IPS-20b (cell line): ENCODE measurements at regions not wholly inside any gene's neighbourhood (a gene's known extent, or its start where the extent isn't known, plus 50 kb on each side); places are given as distances from the start of the nearest gene placed in this dataset.

Experiments
- H3K27ac ChIP-seq: one replicate; pipeline ENCODE4 v1.5.1; 2013; ENCODE audit warnings: low read length
- H3K27me3 ChIP-seq: 2 replicates; pipeline ENCODE4 v1.6.1; 2013; ENCODE audit warnings: mild to moderate bottlenecking, low read length, inconsistent platforms; ENCODE audit not compliant: insufficient read depth
- H3K36me3 ChIP-seq: 2 replicates; pipeline ENCODE4 v1.6.1; 2013; ENCODE audit warnings: low read depth, mild to moderate bottlenecking, inconsistent platforms, low read length, moderate library complexity; ENCODE audit not compliant: insufficient read depth
- H3K4me1 ChIP-seq: 2 replicates; pipeline ENCODE4 v1.6.1; 2013; ENCODE audit warnings: mild to moderate bottlenecking, control low read depth, inconsistent platforms, low read length, moderate library complexity; ENCODE audit not compliant: insufficient read depth
- H3K4me3 ChIP-seq: 2 replicates; pipeline ENCODE4 v1.5.1; 2013; ENCODE audit warnings: mild to moderate bottlenecking, low read length, inconsistent platforms
- H3K9ac ChIP-seq: 2 replicates; pipeline ENCODE4 v1.6.1; 2013; ENCODE audit warnings: low read depth, mild to moderate bottlenecking, inconsistent platforms, low read length, moderate library complexity
- H3K9me3 ChIP-seq: 2 replicates; pipeline ENCODE4 v1.6.1; 2013; ENCODE audit warnings: mild to moderate bottlenecking, low read depth, low read length, inconsistent platforms; ENCODE audit not compliant: insufficient read depth

DNA sequence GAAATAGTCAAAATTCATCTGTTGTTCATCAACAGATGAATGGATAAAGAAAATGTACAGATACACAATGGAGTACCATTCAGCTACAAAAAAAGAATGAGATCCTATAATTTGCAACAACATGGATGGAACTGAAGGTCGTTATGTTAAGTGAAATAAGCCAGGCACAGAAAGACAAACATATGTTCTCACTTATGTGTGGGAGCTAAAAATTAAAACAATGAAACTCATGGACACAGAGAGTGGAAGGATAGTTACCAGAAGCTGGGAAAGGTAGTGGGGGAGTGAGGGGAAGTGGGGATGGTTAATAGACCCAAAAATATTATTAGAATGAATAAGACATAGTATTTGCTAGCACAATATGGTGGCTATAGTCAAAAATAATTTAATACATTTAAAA is 70.0 kb upstream of the KCNMA1 start:
- Histone ChIP-seq H3K9ac (no peak overlapping the region), H3K4me3 (no peak overlapping the region), H3K27me3 (peaks cover 26% of the 10 kb centered on the region), H3K9me3 (no peaks in the 10 kb centered on the region), H3K36me3 (no peaks in the 10 kb centered on the region), H3K27ac (no peak overlapping the region), H3K4me1 (peaks cover 17% of the 10 kb centered on the region)

DNA sequence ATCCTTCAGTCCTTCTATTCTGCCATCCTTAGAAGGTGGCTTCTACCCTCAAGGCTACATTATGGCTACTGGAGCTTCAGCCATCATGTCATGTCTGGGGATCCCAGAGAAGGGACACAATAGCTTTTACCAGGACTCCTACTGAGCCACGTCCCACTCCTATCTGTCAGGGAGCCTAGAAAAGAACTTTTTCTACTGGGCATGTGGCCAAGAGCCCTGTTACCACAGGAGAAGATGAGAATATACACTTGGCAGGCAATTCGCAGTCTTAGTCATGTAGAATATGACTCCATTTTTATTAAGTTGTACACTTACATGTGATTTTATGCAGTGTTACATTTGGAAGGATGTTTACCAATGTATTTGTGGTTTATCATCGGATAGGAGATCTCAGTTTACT is 64.6 kb upstream of the KCNMA1 start:
- Histone ChIP-seq H3K27me3 (no peaks in the 10 kb centered on the region), H3K4me3 (no peak overlapping the region), H3K4me1 (peaks cover 8% of the 10 kb centered on the region), H3K9ac (no peak overlapping the region), H3K9me3 (no peaks in the 10 kb centered on the region), H3K36me3 (no peaks in the 10 kb centered on the region), H3K27ac (no peak overlapping the region)

DNA sequence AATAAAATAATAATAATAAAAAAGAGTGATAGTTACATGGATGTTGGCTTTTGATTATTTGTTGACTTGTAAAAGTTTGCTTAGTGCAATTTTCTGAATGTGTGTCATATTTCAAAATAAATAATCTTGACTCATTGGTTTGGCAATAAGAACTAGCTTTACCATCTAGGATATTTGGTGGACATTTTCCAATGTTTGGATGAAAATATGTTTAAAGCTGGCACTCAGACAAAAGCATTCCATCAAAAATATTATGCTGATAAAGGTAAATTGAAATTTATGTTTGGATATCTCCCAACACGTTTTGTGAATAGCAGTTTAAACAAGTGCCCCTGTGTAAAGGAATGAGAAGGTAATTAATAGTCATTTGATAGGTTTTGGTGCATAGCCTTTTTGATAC is 62.5 kb upstream of the KCNMA1 start:
- Histone ChIP-seq H3K9ac (no peak overlapping the region), H3K4me1 (peaks cover 8% of the 10 kb centered on the region), H3K27ac (no peak overlapping the region), H3K9me3 (no peaks in the 10 kb centered on the region), H3K4me3 (no peak overlapping the region), H3K27me3 (no peaks in the 10 kb centered on the region), H3K36me3 (no peaks in the 10 kb centered on the region)

DNA sequence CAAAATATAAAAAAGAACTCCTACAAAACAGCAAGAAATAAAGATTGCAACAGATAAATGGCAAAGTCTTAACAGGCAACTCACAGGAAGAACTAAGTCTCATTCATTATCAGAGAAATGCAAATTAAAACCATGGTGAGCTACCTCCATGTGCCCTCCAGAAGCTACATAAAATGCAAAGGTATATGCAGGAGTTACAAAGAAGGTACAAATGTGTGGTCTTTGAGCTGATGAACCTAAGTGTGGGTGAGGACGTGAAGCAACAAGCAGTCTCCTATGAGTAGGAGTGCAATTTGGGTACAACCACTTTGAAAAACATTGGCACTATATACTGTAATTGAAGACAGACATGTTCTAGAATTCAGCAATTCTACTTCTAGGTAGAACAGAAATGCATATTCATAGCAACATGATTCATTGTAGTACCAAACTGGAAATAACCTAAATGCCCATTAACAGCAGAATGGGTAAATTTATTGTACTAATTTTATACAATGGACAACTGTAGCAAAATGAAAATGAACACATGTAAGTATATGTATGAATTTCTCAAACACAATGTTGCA is 61.6 kb upstream of the KCNMA1 start:
- H3K9ac ChIP-seq: no peak overlapping the region
- no peaks in the 10 kb centered on the region for H3K9me3 ChIP-seq
- no peak overlapping the region for H3K4me3 ChIP-seq
- H3K36me3 ChIP-seq: no peaks in the 10 kb centered on the region
- H3K27ac ChIP-seq: no peak overlapping the region
- peaks cover 8% of the 10 kb centered on the region for H3K4me1 ChIP-seq
- no peaks in the 10 kb centered on the region for H3K27me3 ChIP-seq

DNA sequence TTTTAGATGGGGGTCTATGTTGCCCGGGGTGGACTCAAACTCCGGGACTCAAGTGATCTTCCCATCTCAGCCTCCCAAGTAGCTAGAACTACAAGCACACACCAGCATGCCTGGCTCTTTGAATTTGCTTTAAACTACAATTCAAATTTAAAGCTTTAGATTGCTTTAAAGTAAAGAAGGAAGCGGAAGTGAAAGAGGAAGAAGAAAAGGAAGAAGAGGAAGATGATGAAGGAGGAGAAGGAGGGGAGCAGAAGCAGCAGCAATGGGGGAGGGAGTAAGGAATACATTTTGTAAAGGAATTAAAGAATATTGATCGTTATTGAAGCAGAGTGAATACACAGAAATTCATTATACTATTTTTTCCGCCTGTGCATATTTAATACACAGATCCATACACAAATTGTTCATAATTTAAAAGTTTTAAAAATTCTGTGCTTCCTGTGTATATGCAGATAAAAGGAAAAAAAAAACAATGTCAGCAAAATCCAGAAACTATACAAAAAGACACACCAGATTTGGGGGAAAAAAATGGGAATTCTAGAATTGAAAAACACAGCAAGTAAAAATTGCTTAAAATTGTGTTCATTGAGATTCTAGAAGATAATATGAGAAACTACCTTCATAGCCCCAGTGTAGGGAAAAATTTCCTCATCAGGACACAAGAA is 60.8 kb upstream of the KCNMA1 start:
- Histone ChIP-seq H3K36me3 (no peaks in the 10 kb centered on the region), H3K4me3 (no peak overlapping the region), H3K9me3 (no peaks in the 10 kb centered on the region)

DNA sequence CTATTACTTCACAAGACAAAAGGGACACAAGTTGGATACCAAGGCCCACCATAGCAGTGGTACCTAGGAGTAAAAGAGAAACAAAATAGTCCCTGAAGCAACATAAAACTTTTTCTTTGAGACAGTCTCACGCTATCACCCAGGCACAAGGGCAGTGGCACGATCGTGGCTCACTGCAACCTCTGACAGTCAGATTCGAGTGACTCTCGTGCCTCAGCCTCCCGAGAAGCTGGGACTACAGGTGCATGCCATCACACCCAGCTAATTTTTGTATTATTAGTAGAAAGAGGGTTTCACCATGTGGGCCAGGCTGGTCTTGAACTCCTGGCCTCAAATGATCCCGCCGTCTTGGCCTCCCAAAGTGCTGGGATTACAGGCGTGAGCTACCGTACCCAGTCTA is 59.0 kb upstream of the KCNMA1 start:
- peaks cover 8% of the 10 kb centered on the region for H3K4me1 ChIP-seq
- H3K9me3 ChIP-seq: no peaks in the 10 kb centered on the region
- no peak overlapping the region for H3K27ac ChIP-seq
- H3K4me3 ChIP-seq: no peak overlapping the region
- H3K36me3 ChIP-seq: no peaks in the 10 kb centered on the region
- no peaks in the 10 kb centered on the region for H3K27me3 ChIP-seq
- H3K9ac ChIP-seq: no peak overlapping the region

More for the DNA sequence above, 60.8 kb upstream of the KCNMA1 start:
- Histone ChIP-seq H3K27me3 (no peaks in the 10 kb centered on the region), H3K4me1 (peaks cover 8% of the 10 kb centered on the region), H3K9ac (no peak overlapping the region), H3K27ac (no peak overlapping the region)

DNA sequence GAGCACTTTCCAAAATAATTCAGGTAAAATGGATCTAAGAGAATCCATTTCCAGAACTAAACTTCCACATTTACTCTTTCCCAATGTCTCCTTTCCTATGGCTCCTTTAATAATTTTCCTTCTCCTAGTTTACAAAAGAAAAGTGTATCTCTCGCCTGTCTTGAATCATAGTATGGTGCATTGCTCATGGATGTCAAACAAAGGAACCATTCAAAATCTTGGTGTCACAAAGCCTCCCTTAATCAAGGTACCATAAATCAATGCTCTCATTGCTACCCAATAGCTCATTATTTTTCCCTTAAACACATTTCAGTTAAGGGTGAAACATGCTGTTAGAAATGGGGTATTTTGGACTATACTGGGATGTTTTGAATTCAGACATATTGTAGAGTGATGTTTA is 57.6 kb upstream of the KCNMA1 start:
- Histone ChIP-seq H3K27ac (no peak overlapping the region), H3K36me3 (no peaks in the 10 kb centered on the region), H3K27me3 (no peaks in the 10 kb centered on the region; the same call in 1 of the 2 replicates), H3K4me3 (no peak overlapping the region), H3K4me1 (peaks cover 8% of the 10 kb centered on the region), H3K9ac (no peak overlapping the region), H3K9me3 (no peaks in the 10 kb centered on the region)

DNA sequence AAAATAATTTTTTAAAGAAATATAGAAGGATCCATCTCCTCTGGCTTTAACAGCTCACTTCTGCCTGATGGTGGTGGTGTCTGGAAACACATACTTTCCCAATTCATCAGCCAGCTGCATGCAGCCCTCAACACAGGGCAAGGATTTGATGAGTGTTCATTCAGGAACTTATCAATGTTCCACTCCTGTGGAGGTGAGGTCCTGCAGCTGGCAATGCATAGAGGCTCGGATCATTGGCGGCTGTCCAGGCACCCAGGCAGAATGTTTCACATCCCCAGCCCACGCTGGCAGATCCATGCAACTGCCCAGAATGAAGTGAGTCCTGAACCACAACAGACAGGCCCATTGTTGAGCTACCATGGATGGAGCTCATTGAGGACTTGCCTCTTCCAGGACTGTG is 55.2 kb upstream of the KCNMA1 start:
- no peak overlapping the region for H3K9ac ChIP-seq
- H3K36me3 ChIP-seq: no peaks in the 10 kb centered on the region
- no peak overlapping the region for H3K4me3 ChIP-seq
- H3K27ac ChIP-seq: no peak overlapping the region
- no peaks in the 10 kb centered on the region for H3K4me1 ChIP-seq
- no peaks in the 10 kb centered on the region; the same call in 1 of the 2 replicates for H3K27me3 ChIP-seq
- no peaks in the 10 kb centered on the region for H3K9me3 ChIP-seq

DNA sequence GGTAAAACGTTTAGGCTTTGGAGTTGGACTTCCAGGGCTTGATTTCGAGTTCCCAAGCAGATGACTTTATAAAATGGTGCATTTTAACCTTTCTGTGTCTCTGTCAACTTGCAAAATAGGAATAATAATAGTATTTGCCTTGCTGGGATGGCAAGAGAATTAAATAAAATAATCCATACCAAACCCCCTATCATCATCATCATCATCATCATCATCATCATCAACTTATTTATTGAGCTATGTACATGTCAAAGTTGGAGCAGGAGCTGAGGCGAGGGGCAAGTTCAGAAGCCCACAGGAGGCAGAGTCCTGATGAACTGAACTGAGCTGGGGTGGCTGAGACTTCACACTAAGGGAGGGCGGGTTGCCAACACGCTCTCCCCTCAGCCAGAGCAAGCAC is 51.7 kb upstream of the KCNMA1 start:
- Histone ChIP-seq H3K27me3 (no peaks in the 10 kb centered on the region; the same call in 1 of the 2 replicates), H3K9me3 (no peaks in the 10 kb centered on the region), H3K9ac (no peak overlapping the region), H3K27ac (no peak overlapping the region), H3K4me1 (peaks cover 10% of the 10 kb centered on the region; the same call in 1 of the 2 replicates), H3K4me3 (no peak overlapping the region), H3K36me3 (no peaks in the 10 kb centered on the region)

DNA sequence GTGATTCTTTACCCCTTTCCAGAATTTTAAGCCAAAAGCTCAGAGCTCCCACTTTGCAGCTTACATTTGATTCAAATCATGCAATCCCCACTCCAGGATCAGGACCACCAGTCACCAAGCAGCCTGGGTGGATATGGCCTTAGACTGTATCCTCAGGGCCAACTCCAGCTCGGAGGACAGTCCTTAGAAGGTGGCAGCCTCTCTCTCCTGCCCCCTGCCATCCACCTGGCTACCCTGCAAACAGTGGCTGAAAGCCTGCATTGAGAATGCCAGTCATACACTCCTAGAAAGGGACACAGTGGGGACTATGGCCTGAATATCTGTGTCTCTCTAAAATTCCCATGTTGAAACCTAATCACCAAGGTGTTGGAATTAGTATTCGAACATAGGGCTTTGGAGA is 50.0 kb upstream of the KCNMA1 start:
- H3K9me3 ChIP-seq: no peaks in the 10 kb centered on the region
- no peak overlapping the region for H3K9ac ChIP-seq
- H3K36me3 ChIP-seq: no peaks in the 10 kb centered on the region
- H3K27me3 ChIP-seq: no peaks in the 10 kb centered on the region; the same call in 1 of the 2 replicates
- no peak overlapping the region for H3K27ac ChIP-seq
- peaks cover 10% of the 10 kb centered on the region; the same call in 1 of the 2 replicates for H3K4me1 ChIP-seq
- no peak overlapping the region for H3K4me3 ChIP-seq
